Chondrocyte (in vitro differentiated cells): ENCODE measurements at regions not wholly inside any gene's neighbourhood (a gene's known extent, or its start where the extent isn't known, plus 50 kb on each side); places are given as distances from the start of the nearest gene placed in this dataset.

Source experiments
- DNase-seq: peaks from one replicate; pipeline ENCODE4 v3.0.0; 2021; ENCODE audit warnings: mixed read lengths, low spot score
- H3K27ac Mint-ChIP-seq: one replicate; pipeline ENCODE4 v1.8.0; 2021; ENCODE audit warnings: mild to moderate bottlenecking, moderate library complexity, mixed read lengths; ENCODE audit not compliant: unreplicated experiment
- H3K27me3 Mint-ChIP-seq: 2 replicates; pipeline ENCODE4 v1.8.0; 2021; ENCODE audit warnings: low read depth, mixed read lengths
- H3K36me3 Mint-ChIP-seq: 2 replicates; pipeline ENCODE4 v1.8.0; 2021; ENCODE audit warnings: low read depth, mixed read lengths
- H3K4me1 Mint-ChIP-seq: 2 replicates; pipeline ENCODE4 v1.8.0; 2021; ENCODE audit warnings: low read depth, mild to moderate bottlenecking, mixed read lengths
- H3K4me3 Mint-ChIP-seq: one replicate; pipeline ENCODE4 v1.8.0; 2021; ENCODE audit warnings: mild to moderate bottlenecking, moderate library complexity, mixed read lengths; ENCODE audit not compliant: unreplicated experiment
- H3K9me3 Mint-ChIP-seq: 2 replicates; pipeline ENCODE4 v1.8.0; 2021; ENCODE audit warnings: low read depth, mixed read lengths
- TF ChIP-seq, protein P1 (sequence below): fragments of 200-600 bp; sonication (generic); IDR thresholded peaks from 2 replicates; pipeline ENCODE4 v1.5.0; 2021; ENCODE audit warnings: antibody characterized with exemption, mild to moderate bottlenecking, moderate library complexity

DNA sequence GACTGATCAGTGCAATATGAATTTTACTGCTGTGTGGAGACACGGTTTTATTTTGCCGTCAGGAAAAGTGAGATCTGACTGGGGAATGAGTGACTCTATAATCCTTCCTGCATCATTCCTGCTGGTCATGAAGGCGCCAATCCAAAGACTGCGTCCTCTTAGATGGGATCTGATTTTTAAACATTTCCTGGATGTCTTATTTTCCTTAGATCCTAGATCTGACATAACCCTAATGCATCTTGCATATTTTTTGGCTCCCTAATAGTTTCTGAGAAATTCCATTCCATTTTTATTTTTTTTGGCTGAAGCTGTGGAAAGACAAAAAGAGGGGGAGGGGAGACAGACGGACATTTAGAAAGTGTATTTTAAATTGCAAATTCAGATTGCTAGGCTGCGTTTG lies 454.9 kb upstream of the FAT1 start:
- no peaks in the 10 kb centered on the region for H3K36me3 Mint-ChIP-seq
- H3K4me1 Mint-ChIP-seq, result peaks cover 33% of the 10 kb centered on the region
- H3K4me3 Mint-ChIP-seq, result no peak overlapping the region
- no peak for DNase-seq
- H3K9me3 Mint-ChIP-seq, result no peaks in the 10 kb centered on the region
- H3K27ac Mint-ChIP-seq, result no peak overlapping the region
- TF ChIP-seq, protein P1, sequence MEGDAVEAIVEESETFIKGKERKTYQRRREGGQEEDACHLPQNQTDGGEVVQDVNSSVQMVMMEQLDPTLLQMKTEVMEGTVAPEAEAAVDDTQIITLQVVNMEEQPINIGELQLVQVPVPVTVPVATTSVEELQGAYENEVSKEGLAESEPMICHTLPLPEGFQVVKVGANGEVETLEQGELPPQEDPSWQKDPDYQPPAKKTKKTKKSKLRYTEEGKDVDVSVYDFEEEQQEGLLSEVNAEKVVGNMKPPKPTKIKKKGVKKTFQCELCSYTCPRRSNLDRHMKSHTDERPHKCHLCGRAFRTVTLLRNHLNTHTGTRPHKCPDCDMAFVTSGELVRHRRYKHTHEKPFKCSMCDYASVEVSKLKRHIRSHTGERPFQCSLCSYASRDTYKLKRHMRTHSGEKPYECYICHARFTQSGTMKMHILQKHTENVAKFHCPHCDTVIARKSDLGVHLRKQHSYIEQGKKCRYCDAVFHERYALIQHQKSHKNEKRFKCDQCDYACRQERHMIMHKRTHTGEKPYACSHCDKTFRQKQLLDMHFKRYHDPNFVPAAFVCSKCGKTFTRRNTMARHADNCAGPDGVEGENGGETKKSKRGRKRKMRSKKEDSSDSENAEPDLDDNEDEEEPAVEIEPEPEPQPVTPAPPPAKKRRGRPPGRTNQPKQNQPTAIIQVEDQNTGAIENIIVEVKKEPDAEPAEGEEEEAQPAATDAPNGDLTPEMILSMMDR, result no peak
- H3K27me3 Mint-ChIP-seq, result no peaks in the 10 kb centered on the region

DNA sequence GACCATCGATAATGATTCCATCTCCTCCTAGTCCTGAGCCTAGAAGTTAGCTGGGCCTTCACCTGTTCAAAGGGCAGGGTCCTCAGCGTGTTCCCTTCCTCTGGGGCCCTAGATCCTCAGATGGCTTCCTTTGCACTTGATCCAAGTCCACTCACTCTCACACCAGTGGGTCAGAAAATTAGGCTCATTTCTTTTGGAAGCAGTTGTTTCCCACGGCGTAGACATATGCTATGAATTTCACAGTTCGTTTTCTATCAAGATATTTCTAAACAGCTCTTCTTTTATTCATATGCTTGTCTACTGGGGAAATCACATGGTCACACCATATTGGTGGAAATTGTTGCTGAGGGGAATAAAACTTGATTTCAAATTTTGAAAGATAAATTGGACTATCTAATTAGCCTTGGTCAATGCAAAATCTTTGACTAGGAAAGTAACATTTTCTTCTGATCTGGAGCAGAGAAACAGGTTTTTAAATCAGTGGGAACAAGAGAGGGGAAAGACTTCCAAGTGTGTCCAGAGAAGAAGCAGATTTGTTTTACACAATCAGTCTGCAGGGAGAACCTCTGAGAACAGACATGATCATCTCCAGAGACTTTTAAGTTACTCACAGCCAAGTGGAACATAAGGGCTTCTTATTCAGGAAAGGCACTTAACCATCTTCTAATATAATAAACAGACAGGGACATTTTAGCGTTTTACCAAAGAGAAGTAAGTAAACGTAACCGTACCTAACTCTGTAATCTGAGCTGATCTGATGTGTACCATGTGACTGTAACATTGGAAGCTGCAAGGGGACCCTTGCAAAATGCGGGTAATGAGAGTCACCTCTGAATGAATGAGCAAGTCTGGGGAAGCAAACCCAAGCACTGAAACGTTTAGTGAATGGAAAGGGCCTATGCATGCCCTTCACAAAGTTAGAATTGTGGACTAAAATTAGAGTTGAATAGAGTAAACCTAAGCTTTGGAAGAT lies 455.7 kb upstream of the FAT1 start:
- H3K4me3 Mint-ChIP-seq, result no peak overlapping the region
- H3K36me3 Mint-ChIP-seq, result no peaks in the 10 kb centered on the region
- TF ChIP-seq, protein P1, result no peak
- peaks cover 33% of the 10 kb centered on the region for H3K4me1 Mint-ChIP-seq
- H3K27ac Mint-ChIP-seq, result no peak overlapping the region
- DNase-seq, result no peak
- H3K27me3 Mint-ChIP-seq, result no peaks in the 10 kb centered on the region
- H3K9me3 Mint-ChIP-seq, result no peaks in the 10 kb centered on the region

DNA sequence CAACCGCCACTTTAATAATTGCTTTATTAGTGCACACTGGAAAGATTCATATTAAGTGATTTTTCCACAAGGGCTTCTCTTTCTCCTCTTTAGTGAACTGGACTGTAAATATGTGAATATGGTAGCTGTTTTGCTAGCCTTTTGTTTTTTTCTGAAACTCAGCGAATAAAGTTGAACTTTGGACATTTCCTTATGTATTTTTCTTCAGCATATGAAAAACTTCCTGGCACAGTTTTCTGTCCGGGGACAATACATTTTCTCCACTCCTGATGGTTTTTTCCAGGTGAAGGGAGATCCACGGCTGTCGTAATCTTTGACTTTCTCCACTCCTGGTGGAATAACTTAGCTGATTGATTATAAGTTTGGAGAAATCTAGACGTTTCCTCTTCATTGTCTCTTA lies 457.4 kb upstream of the FAT1 start:
- no peak for DNase-seq
- no peaks in the 10 kb centered on the region for H3K9me3 Mint-ChIP-seq
- no peaks in the 10 kb centered on the region for H3K36me3 Mint-ChIP-seq
- H3K4me1 Mint-ChIP-seq, result peaks cover 33% of the 10 kb centered on the region
- no peak overlapping the region for H3K4me3 Mint-ChIP-seq
- TF ChIP-seq, protein P1, result no peak
- no peaks in the 10 kb centered on the region for H3K27me3 Mint-ChIP-seq
- H3K27ac Mint-ChIP-seq, result no peak overlapping the region

DNA sequence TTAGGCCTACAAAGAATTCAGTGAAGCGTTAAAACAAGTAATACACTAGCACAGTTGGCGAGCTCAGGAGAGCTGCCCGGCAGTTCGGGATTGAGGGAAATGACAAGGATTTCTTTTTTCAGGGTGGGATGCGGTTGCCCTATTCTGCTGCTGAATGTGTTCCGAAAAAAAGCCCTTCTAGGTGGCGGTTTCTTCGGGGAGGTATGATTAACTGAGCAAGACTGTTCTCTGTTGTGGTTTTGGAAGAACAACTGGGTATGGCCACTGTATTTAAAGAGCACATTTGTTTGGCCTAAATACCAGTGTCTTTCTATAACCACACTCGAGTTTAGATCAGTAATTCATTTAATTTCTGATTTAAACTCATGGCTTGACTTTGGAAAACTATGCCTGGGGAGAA lies 459.7 kb upstream of the FAT1 start:
- H3K27me3 Mint-ChIP-seq, result no peaks in the 10 kb centered on the region
- no peak overlapping the region for H3K4me3 Mint-ChIP-seq
- no peaks in the 10 kb centered on the region for H3K9me3 Mint-ChIP-seq
- no peaks in the 10 kb centered on the region for H3K36me3 Mint-ChIP-seq
- H3K27ac Mint-ChIP-seq, result no peak overlapping the region
- peaks cover 26% of the 10 kb centered on the region for H3K4me1 Mint-ChIP-seq
- TF ChIP-seq, protein P1, result no peak
- no peak for DNase-seq

DNA sequence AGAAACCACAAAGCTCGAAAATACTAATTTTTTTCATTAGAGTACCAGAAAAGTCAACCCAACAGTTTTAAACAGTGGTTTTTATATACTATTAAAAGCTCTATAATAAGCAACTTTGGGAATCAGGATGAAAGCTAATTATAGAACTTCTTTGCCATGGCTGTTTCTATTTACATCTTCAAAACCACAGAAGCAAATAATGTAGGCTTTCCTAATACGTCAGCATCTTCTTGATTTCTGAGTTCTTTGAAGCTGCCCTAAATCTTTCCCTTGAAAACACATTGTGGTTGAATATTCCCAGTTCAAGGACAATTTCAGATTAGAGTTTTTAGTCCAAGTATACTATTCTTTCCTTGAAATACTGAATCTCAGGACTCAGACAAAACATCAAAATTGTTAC lies 460.2 kb upstream of the FAT1 start:
- Mint-ChIP-seq H3K4me3 (no peak overlapping the region), H3K9me3 (no peaks in the 10 kb centered on the region), H3K36me3 (no peaks in the 10 kb centered on the region), H3K27ac (no peak overlapping the region), H3K4me1 (peaks cover 21% of the 10 kb centered on the region), H3K27me3 (no peaks in the 10 kb centered on the region)
- no peak for DNase-seq
- TF ChIP-seq, protein P1, result no peak
